NCI-H460 (cell line): ENCODE measurements at regions not wholly inside any gene's neighbourhood (a gene's known extent, or its start where the extent isn't known, plus 50 kb on each side); places are given as distances from the start of the nearest gene placed in this dataset.

Experiments
- DNase-seq: peaks from one replicate; pipeline ENCODE4 v3.0.0-alpha.2; 2016; ENCODE audit warnings: low read depth; ENCODE audit errors: extremely low read depth

GRCh38 chr15:39096608-39097205, 484.2 kb upstream of the THBS1 start:
- DNase-seq = no peak

- no peak for DNase-seq
Measured at GRCh38 chr15:39099524-39099923, 481.4 kb upstream of the THBS1 start.

GRCh38 chr15:39100106-39100660, 480.7 kb upstream of the THBS1 start:
- no peak for DNase-seq

GRCh38 chr15:39102431-39102830, 478.4 kb upstream of the THBS1 start:
- DNase-seq = no peak

- no peak for DNase-seq
Measured at GRCh38 chr15:39106950-39107349, 473.9 kb upstream of the THBS1 start.

- DNase-seq = no peak
Measured at GRCh38 chr15:39108021-39108420, 472.9 kb upstream of the THBS1 start.

GRCh38 chr15:39110336-39110735, 470.5 kb upstream of the THBS1 start:
- no peak for DNase-seq

- no peak for DNase-seq
Measured at GRCh38 chr15:39110746-39111145, 470.1 kb upstream of the THBS1 start.

- no peak for DNase-seq
Measured at GRCh38 chr15:39113741-39114140, 467.1 kb upstream of the THBS1 start.

- no peak for DNase-seq
Measured at GRCh38 chr15:39114690-39115378, 466.0 kb upstream of the THBS1 start.

GRCh38 chr15:39115379-39116057, 465.4 kb upstream of the THBS1 start:
- DNase-seq = no peak

GRCh38 chr15:39118510-39118909, 462.4 kb upstream of the THBS1 start:
- DNase-seq = no peak

- DNase-seq = no peak
Measured at GRCh38 chr15:39124155-39124552, 456.7 kb upstream of the THBS1 start.

GRCh38 chr15:39124553-39125171, 456.2 kb upstream of the THBS1 start:
- DNase-seq = no peak

- DNase-seq = no peak
Measured at GRCh38 chr15:39125226-39125625, 455.7 kb upstream of the THBS1 start.

GRCh38 chr15:39125904-39126303, 455.0 kb upstream of the THBS1 start:
- DNase-seq = peak; percentile 36

GRCh38 chr15:39127151-39127790, 453.6 kb upstream of the THBS1 start:
- no peak for DNase-seq

GRCh38 chr15:39127925-39128617, 452.8 kb upstream of the THBS1 start:
- peak; percentile 39 for DNase-seq

- DNase-seq = no peak
Measured at GRCh38 chr15:39128746-39129145, 452.1 kb upstream of the THBS1 start.
